SU-DHL-6 (cell line): ENCODE measurements at regions not wholly inside any gene's neighbourhood (a gene's known extent, or its start where the extent isn't known, plus 50 kb on each side); places are given as distances from the start of the nearest gene placed in this dataset.

ENCODE experiments used
- H2AFZ ChIP-seq: fragments of 200-600 bp; sonication (generic); 2 replicates; pipeline ENCODE4 v1.6.1; 2014; ENCODE audit warnings: low read depth, mild to moderate bottlenecking, moderate library complexity, mixed read lengths, antibody characterized with exemption, low read length; ENCODE audit not compliant: severe bottlenecking
- H3F3A ChIP-seq: fragments of 200-600 bp; shearing (Covaris generic); 2 replicates; pipeline ENCODE4 v1.6.0; 2016; ENCODE audit warnings: antibody characterized with exemption, mild to moderate bottlenecking; ENCODE audit not compliant: insufficient read depth
- H3K27ac ChIP-seq: fragments of 200-600 bp; sonication (generic); 2 replicates; pipeline ENCODE4 v1.5.1; 2016; ENCODE audit warnings: low read depth, mild to moderate bottlenecking, low read length, moderate library complexity, mixed read lengths
- H3K27me3 ChIP-seq: fragments of 200-600 bp; sonication (generic), shearing (Covaris generic); 2 replicates; pipeline ENCODE4 v1.6.0; 2014; ENCODE audit warnings: mild to moderate bottlenecking, low read length
- H3K36me3 ChIP-seq: fragments of 200-600 bp; sonication (generic); 2 replicates; pipeline ENCODE4 v1.6.1; 2014; ENCODE audit warnings: mild to moderate bottlenecking, low read length, mixed read lengths
- H3K4me2 ChIP-seq: fragments of 300-600, 200-600 bp; shearing (Covaris generic), sonication (generic); 2 replicates; pipeline ENCODE4 v1.6.0; 2014; ENCODE audit warnings: low read length, low read depth, mild to moderate bottlenecking; ENCODE audit not compliant: poor library complexity, severe bottlenecking
- H3K4me3 ChIP-seq: fragments of 200-600 bp; sonication (generic); 2 replicates; pipeline ENCODE4 v1.5.1; 2014; ENCODE audit warnings: antibody characterized with exemption, low read length, mild to moderate bottlenecking, mixed read lengths; ENCODE audit not compliant: insufficient read depth, poor library complexity, severe bottlenecking
- H3K79me2 ChIP-seq: fragments of 200-600 bp; sonication (generic); 2 replicates; pipeline ENCODE4 v1.6.1; 2014; ENCODE audit warnings: mild to moderate bottlenecking, low read length, moderate library complexity; ENCODE audit not compliant: insufficient read depth
- H3K9ac ChIP-seq: fragments of 200-600 bp; sonication (generic); 2 replicates; pipeline ENCODE4 v1.7.0; 2014; ENCODE audit warnings: mild to moderate bottlenecking, low read length
- H3K9me2 ChIP-seq: fragments of 200-600 bp; sonication (generic); replicated peaks from 2 replicates; pipeline ENCODE4 v1.6.1; 2014; ENCODE audit warnings: low read length; ENCODE audit not compliant: insufficient read depth
- H3K9me3 ChIP-seq: fragments of 200-600 bp; sonication (generic); 2 replicates; pipeline ENCODE4 v1.6.1; 2014; ENCODE audit warnings: low read length, mixed read lengths; ENCODE audit not compliant: insufficient read depth
- H4K20me1 ChIP-seq: fragments of 200-600 bp; sonication (generic); 2 replicates; pipeline ENCODE4 v1.6.1; 2014; ENCODE audit warnings: low read depth, mild to moderate bottlenecking, antibody characterized with exemption, low read length, moderate library complexity, mixed read lengths
- CTCF ChIP-seq: fragments of 200-600 bp; sonication (generic); IDR thresholded peaks from one replicate; pipeline ENCODE4 v1.5.1; 2017; ENCODE audit warnings: antibody characterized with exemption, mild to moderate bottlenecking, low read length, moderate library complexity; ENCODE audit not compliant: insufficient read depth, poor library complexity, severe bottlenecking
- EZH2phosphoT487 ChIP-seq: fragments of 200-600 bp; sonication (generic), shearing (Covaris generic); conservative IDR thresholded peaks from 2 replicates; pipeline ENCODE4 v1.6.1; 2018; ENCODE audit warnings: mild to moderate bottlenecking, antibody characterized with exemption, low read length, moderate library complexity, mixed read lengths

- H2AFZ ChIP-seq = no peak overlapping the region
- TF ChIP-seq CTCF (no peak), EZH2phosphoT487 (no peak)
- H4K20me1 ChIP-seq = no peaks in the 10 kb centered on the region
- no peaks in the 10 kb centered on the region for H3K79me2 ChIP-seq
- no peak overlapping the region for H3K4me3 ChIP-seq
- H3K9me3 ChIP-seq = no peaks in the 10 kb centered on the region
- H3K27me3 ChIP-seq = no peaks in the 10 kb centered on the region
- H3K9ac ChIP-seq = no peak overlapping the region
- H3F3A ChIP-seq = no peaks in the 10 kb centered on the region
- H3K4me2 ChIP-seq = no peak overlapping the region
- H3K9me2 ChIP-seq = no peaks in the 10 kb centered on the region
- no peaks in the 10 kb centered on the region for H3K36me3 ChIP-seq
- no peak overlapping the region for H3K27ac ChIP-seq
Observed at GRCh38 chr4:93894995-93895394, 66.4 kb downstream of the ATOH1 start.

- Histone ChIP-seq H3F3A (no peaks in the 10 kb centered on the region), H3K27me3 (no peaks in the 10 kb centered on the region), H3K79me2 (no peaks in the 10 kb centered on the region), H3K9me2 (no peaks in the 10 kb centered on the region), H4K20me1 (no peaks in the 10 kb centered on the region), H3K4me2 (no peak overlapping the region), H3K36me3 (no peaks in the 10 kb centered on the region), H3K9me3 (no peaks in the 10 kb centered on the region), H3K4me3 (no peak overlapping the region), H3K27ac (no peak overlapping the region), H3K9ac (no peak overlapping the region), H2AFZ (no peak overlapping the region)
- TF ChIP-seq EZH2phosphoT487 (no peak), CTCF (no peak)
Observed at GRCh38 chr4:93896516-93896915, 68.0 kb downstream of the ATOH1 start.

GRCh38 chr4:93897559-93897958, 69.0 kb downstream of the ATOH1 start:
- no peak overlapping the region for H3K4me2 ChIP-seq
- H3K27me3 ChIP-seq = no peaks in the 10 kb centered on the region
- H3K9ac ChIP-seq = no peak overlapping the region
- H3K4me3 ChIP-seq = no peak overlapping the region
- TF ChIP-seq EZH2phosphoT487 = no peak
- H3K27ac ChIP-seq = no peak overlapping the region
- H3K9me2 ChIP-seq = no peaks in the 10 kb centered on the region
- no peaks in the 10 kb centered on the region for H4K20me1 ChIP-seq
- no peaks in the 10 kb centered on the region for H3F3A ChIP-seq
- no peak overlapping the region for H2AFZ ChIP-seq
- H3K36me3 ChIP-seq = no peaks in the 10 kb centered on the region
- no peaks in the 10 kb centered on the region for H3K9me3 ChIP-seq
- H3K79me2 ChIP-seq = no peaks in the 10 kb centered on the region

GRCh38 chr4:93908778-93909177, 80.2 kb downstream of the ATOH1 start:
- Histone ChIP-seq H3K27ac (no peak overlapping the region), H3K9ac (no peak overlapping the region), H3K36me3 (no peaks in the 10 kb centered on the region), H4K20me1 (no peaks in the 10 kb centered on the region), H3K27me3 (no peaks in the 10 kb centered on the region), H3F3A (no peaks in the 10 kb centered on the region), H3K4me2 (no peak overlapping the region), H3K9me3 (no peaks in the 10 kb centered on the region), H3K9me2 (no peaks in the 10 kb centered on the region), H3K4me3 (no peak overlapping the region), H2AFZ (no peak overlapping the region), H3K79me2 (no peaks in the 10 kb centered on the region)
- TF ChIP-seq EZH2phosphoT487 = no peak
- no peak for TF ChIP-seq CTCF
